ENCODE measurements at regions not wholly inside any gene's neighbourhood (a gene's known extent, or its start where the extent isn't known, plus 50 kb on each side); places are given as distances from the start of the nearest gene placed in this dataset.

DNA sequence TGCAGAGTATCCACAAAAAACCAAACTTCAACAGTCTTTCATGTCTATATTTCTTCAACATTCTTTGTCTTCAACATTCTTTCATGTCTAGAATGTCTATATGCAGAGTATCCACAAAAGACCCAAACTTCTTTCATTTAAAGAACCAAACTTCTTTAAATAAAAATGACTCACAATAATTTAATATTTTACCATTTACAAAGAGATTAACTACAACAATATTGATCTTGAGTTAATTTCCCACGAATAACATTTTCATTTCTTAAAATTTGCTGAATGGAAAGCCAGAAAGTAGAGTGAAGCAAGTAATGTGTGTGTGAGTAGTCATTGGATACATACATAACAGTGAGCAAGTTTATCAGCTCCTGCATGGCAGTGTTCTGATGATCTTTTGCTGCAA is 1069.7 kb downstream of the EFNB2 start, which contains the start of gene DAOA:
- no peak for TF ChIP-seq EZH2 (IDR thresholded peaks at IDR 0.05; ENCODE audit: low read length, missing control alignments)
- TF ChIP-seq CTCF (conservative IDR thresholded peaks at IDR 0.05 in 1 of 2, IDR thresholded peaks at IDR 0.05 in 1 of 2; ENCODE audit: low read depth in 1 of 2, low read length in 2 of 2) = no peak
